ENCODE measurements at regions not wholly inside any gene's neighbourhood (a gene's known extent, or its start where the extent isn't known, plus 50 kb on each side); places are given as distances from the start of the nearest gene placed in this dataset.

GRCh38 chr13:52934258-52934657 lies 85.8 kb upstream of the PCDH8 start:
- H3K27ac ChIP-seq (ENCODE audit: extremely low read depth, low read depth, low read length) = no peak overlapping the region
- 0% methylated on average over 7 of the region's 7 CpGs for WGBS (ENCODE audit: insufficient coverage, low coverage, missing lambda C conversion rate)
- in situ Hi-C loops (cut with MboI) = no loop called here
- H3K9me3 ChIP-seq (replicated peaks; ENCODE audit: control insufficient read depth, insufficient read depth, low read depth, low read length) = no peaks in the 10 kb centered on the region
- intact Hi-C loops (cut with micrococcal nuclease) = no loop called here
- H2AFZ ChIP-seq (ENCODE audit: low read depth, low read length) = no peak overlapping the region
- no peaks in the 10 kb centered on the region for H3K36me3 ChIP-seq (ENCODE audit: control insufficient read depth, insufficient read depth, low read length)
- H3K27me3 ChIP-seq (ENCODE audit: control insufficient read depth in 2 of 2, insufficient read depth in 2 of 2, low read length in 2 of 2) = peaks cover 0 to 3% of the 10 kb centered on the region in 2 experiments; a peak in 1 of 5 replicates
- no peak for ATAC-seq
- H3K4me2 ChIP-seq (ENCODE audit: insufficient read depth, low read length) = no peak overlapping the region
- H3K79me2 ChIP-seq (ENCODE audit: control insufficient read depth, insufficient read depth, low read length) = no peaks in the 10 kb centered on the region
- H4K20me1 ChIP-seq (replicated peaks; ENCODE audit: control insufficient read depth, insufficient read depth, low read length) = no peaks in the 10 kb centered on the region
- FAIRE-seq = no peak
- no peak for DNase-seq (ENCODE audit: extremely low read depth in 1 of 4, low spot score in 3 of 4)
- H3K4me1 ChIP-seq (replicated peaks in 1 of 2; ENCODE audit: control insufficient read depth in 2 of 2, insufficient read depth in 2 of 2, low read length in 2 of 2) = no peaks in the 10 kb centered on the region
- ChIA-PET POLR2A (no interaction called here), CTCF (ENCODE audit: low intra/inter-chr PET ratio) (no interaction called here)
- TF ChIP-seq MAZ (CRISPR knock-in tag; conservative IDR thresholded peaks at IDR 0.05 in 1 of 2, IDR thresholded peaks at IDR 0.05 in 1 of 2) = no peak
- no peak for TF ChIP-seq PHB (CRISPR knock-in tag; IDR thresholded peaks at IDR 0.05)
- TF ChIP-seq MCM5 (IDR thresholded peaks at IDR 0.05; ENCODE audit: low read depth) = no peak
- TF ChIP-seq CHD4 (IDR thresholded peaks at IDR 0.05; ENCODE audit: insufficient read depth, insufficient replicate concordance, low read depth, low read length, poor library complexity, severe bottlenecking) = no peak
- TF ChIP-seq JUNB (CRISPR knock-in tag; conservative IDR thresholded peaks at IDR 0.05) = no peak
- no peak for TF ChIP-seq ZNF277 (CRISPR knock-in tag; IDR thresholded peaks at IDR 0.05; ENCODE audit: borderline replicate concordance)
- no peak for TF ChIP-seq POLR3G (IDR thresholded peaks at IDR 0.05; ENCODE audit: extremely low read depth, insufficient read length, insufficient replicate concordance)
- TF ChIP-seq TAF1 (IDR thresholded peaks at IDR 0.05; ENCODE audit: control insufficient read depth, extremely low read depth, insufficient read depth, low read length, severe bottlenecking) = no peak
- TF ChIP-seq GABPB2 (CRISPR knock-in tag; conservative IDR thresholded peaks at IDR 0.05) = no peak
- TF ChIP-seq STAT5A (IDR thresholded peaks at IDR 0.05; ENCODE audit: borderline replicate concordance, low read length) = no peak
- TF ChIP-seq FUS (optimal IDR thresholded peaks at IDR 0.05; ENCODE audit: low read depth, low read length) = no peak
- TF ChIP-seq CBFB (CRISPR knock-in tag; IDR thresholded peaks at IDR 0.05) = no peak
- no peak for TF ChIP-seq RBM14 (IDR thresholded peaks at IDR 0.05; ENCODE audit: borderline replicate concordance, insufficient read depth, low read depth, low read length)
- TF ChIP-seq FIP1L1 (IDR thresholded peaks at IDR 0.05; ENCODE audit: low read depth, low read length, poor library complexity, severe bottlenecking) = no peak
- no peak for TF ChIP-seq NR3C1 (CRISPR knock-in tag; IDR thresholded peaks at IDR 0.05)
- TF ChIP-seq NR2C1 (IDR thresholded peaks at IDR 0.05) = no peak
- TF ChIP-seq NR2C1 (tag; IDR thresholded peaks at IDR 0.05) = no peak
- TF ChIP-seq NR1H2 (CRISPR knock-in tag; IDR thresholded peaks at IDR 0.05) = no peak
- no peak overlapping the region for H3K9ac ChIP-seq (ENCODE audit: insufficient read depth in 1 of 2, low read depth in 2 of 2, low read length in 2 of 2)
- H3K4me3 ChIP-seq = no peak overlapping the region
- BruUV-seq (replicated peaks) = no TSS peak
- H3K9me1 ChIP-seq (ENCODE audit: control insufficient read depth, insufficient read depth, low read length) = no peaks in the 10 kb centered on the region
